Iris pigment epithelial cell (primary cell): ENCODE measurements at regions not wholly inside any gene's neighbourhood (a gene's known extent, or its start where the extent isn't known, plus 50 kb on each side); places are given as distances from the start of the nearest gene placed in this dataset.
"Not testable (repeated sequence)": the region's sequence is repeated elsewhere in the genome, so short reads cannot be mapped to it uniquely, and the experiment has no call there.

Experiments used
- DNase-seq: peaks from one replicate; pipeline ENCODE4 v3.0.0-alpha.2; 2011; ENCODE audit warnings: low read depth

GRCh38 chr10:81576336-81576735 lies 298.7 kb upstream of the NRG3 start:
- no peak for DNase-seq

DNA sequence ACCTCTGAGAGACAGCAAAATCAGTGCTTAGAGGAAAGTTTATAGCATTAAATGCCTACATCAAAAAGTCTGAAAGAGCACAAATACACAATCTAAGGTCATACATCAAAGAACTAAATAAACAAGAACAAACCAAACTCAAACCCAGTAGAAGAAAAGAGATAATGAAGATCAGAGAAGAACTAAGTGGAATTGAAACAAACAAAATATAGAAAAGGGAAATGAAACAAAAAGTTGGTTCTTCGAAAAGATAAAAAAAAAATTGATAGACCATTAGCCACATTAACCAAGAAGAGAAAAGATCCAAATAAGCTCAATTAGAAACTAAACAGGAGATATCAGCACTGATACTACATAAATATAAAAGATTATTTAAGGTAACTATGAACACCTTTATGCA lies 280.0 kb upstream of the NRG3 start:
- no peak for DNase-seq

GRCh38 chr10:81600185-81600584 lies 274.8 kb upstream of the NRG3 start:
- peak; percentile 17 for DNase-seq

DNA sequence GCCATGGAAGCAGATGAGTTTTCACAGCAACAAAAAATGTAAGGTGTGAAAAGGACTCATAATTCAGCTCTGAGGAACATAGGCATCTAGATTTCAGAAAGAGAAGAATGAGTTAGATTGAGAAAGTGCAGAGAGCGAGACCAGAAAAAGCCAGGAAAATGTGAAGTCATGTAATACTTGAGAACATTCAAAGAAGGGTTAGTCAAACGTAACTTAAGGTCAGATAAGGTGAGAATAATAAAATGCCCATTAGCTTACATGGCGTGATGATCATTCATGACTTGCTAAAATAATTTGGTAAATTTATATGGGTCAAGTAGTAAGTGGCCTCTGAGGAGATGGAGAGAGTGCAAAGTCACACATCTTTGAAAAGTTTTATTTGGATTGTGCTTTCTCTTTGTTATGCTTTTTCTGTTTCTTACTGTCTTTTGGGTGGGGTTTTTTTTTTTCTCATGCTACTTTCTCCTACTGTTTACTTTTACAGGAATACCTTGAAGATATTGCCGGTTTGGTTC lies 271.8 kb upstream of the NRG3 start:
- DNase-seq = no peak

DNA sequence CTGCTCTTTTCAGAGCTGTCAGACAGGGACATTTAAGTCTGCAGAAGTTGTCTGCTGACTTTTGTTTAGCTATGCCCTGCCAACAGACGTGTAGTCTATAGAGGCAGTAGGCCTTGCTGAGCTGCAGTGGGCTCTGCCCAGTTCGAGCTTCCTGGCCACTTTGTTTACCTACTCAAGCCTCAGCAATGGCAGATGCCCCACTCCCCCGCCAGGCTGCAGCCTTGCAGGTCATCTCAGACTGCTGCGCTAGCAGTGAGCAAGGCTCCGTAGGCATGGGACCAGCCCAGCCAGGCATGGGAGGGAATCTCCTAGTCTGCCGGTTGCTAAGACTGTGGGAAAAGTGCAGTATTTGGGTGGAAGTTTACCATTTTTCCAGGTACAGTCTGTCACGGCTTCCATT lies 230.5 kb upstream of the NRG3 start:
- not testable (repeated sequence) for DNase-seq

DNA sequence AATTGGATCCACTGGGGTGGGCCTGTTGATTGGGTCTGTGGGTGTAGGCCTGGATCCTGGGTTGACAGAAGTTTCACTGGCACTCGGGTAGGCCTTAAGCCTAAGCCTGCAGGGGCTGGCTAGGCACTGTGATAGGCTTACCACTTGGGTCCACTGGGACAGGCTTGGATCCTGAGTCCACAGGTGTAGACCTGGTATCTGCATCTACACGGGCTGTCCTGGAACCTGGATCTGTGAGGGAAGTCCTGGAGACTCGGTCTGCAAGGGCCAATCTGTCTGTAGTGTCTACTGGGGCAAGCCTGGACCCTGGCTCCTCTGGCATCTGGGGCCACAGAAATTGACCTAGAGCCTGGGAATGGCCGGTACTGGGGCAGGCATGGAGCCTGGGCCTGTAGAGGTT lies 219.0 kb upstream of the NRG3 start:
- DNase-seq = no peak

DNA sequence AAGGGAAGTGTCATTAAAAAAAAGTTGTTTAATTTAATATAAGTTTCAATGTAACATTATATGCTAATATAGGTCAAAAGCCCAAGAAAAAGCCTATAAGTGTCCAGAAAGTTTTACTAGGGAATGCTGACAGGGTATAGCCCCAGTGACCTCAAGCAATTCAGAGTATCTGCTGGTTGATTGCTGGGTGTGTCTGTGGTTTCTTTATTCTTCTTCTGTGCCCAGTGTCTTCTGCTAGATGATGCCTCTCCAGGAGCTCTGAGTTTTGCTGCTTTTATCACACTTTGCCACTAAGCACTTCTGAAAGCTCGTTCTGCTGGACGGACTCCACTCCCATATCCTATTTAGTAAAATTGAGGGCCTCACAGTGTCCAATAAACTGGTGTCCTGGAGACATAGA lies 212.2 kb upstream of the NRG3 start:
- no peak for DNase-seq

DNA sequence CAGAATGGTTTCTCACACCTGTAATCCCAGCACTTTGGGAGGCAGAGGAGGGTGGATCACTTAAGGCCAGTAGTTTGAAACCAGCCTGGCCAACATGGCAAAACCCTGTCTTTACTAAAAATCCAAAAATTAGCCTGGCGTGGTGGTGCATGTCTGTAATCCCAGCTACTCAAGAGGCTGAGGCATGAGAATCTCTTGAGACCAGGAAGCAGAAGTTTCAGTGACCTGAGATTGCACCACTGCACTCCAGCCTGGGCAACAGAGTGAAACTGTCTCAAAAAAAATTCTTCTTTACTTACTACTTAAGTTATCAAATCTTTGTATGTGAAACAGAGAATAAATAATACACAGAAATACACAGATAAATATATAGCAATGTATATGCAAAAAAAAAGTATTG lies 210.2 kb upstream of the NRG3 start:
- DNase-seq = not testable (repeated sequence)

DNA sequence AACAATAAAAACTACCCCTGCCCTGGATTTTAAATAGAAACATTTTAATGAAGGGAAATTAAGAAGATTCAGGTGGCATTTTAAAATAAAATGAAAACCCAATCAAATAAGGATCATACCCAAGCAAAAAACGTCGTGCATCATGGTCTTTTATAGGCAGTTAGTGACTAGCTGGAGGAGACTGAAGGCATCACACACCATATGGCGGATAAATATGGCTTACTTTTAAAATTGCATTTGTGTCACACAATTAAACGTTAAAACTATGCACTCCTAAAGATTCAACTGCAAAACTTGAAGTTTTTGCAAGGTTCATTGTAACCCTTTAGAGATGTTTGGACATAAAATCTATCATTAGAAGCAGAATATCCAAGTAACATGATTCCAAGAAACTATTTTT lies 200.1 kb upstream of the NRG3 start:
- DNase-seq = no peak

DNA sequence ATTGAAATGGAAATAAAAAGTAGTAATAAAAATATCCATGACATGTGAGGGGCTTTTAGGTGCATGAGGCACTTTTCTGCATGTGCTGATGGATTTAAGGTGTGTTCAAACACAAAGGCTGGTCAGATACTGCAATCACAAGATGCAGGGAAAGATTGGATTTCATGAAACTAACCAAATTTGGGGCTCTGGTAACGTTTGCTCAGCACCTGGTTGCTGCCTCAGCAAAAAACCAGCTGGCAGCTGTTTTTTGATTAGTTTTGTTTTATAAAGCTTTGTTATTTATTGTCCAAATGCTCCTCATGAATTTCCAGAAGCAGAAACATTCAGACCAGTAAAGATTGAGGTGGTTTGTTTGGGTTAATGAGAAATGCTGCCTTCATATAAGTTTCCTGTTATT lies 195.7 kb upstream of the NRG3 start:
- DNase-seq = no peak

GRCh38 chr10:81680359-81680758 lies 194.6 kb upstream of the NRG3 start:
- no peak for DNase-seq

GRCh38 chr10:81688459-81688858 lies 186.5 kb upstream of the NRG3 start:
- no peak for DNase-seq

DNA sequence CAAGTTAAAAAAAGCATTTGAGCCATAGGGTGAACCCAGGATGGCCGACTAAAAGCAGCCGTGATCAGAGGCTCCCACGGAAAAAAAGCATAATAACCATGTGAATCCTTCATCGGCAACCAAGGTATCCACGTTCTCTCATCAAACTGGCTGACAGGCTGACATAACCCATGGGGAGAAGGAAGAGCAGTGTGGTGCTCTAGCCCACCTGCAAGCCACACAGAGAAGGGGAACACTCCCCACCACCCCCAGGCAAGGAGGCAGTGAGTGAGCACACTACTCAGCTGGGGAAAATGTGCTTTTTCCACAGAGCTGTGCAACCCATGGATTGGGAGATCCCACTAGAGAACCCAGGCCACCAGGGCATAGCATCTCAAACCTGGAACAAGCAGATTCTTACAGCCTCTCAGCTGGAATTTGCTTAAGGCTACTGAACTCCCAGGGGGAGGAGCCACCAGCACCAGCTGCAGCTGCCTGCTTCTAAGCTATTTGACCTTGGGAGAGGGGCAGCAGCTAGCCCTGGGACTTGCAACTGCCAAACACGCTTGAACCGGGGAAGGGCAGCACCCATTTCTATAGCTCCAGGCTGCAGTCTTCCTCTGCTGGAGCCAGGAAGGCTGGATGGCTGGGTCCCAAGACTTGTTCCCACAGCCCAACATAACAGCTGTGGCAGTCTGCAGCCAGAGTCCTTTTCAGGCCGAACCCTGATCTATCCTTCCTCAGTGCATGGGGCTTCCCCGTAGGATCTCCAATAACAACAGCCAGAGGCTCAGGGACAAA lies 178.2 kb upstream of the NRG3 start:
- DNase-seq = no peak

GRCh38 chr10:81704596-81704995 lies 170.4 kb upstream of the NRG3 start:
- no peak for DNase-seq

- no peak for DNase-seq
These were observed 166.6 kb upstream of the NRG3 start for GRCh38 chr10:81708416-81708815.

DNA sequence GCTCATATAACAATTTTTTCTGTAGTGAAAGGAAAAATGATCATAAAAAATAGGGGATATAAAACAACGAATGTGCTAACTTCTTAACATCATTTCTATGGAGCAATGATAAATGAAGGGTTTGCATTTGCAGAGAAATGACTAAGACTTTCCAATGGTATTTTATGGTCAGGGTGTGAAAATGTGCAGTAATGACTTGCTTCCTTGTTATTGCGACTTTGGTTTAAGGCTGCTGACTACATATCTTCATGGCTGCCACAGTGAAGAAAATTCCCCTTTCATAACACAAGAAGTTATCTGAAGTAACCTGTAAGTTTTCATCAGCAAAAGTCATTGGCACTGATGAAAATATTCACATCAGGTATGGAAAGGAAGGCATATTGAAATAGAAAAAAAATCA lies 166.1 kb upstream of the NRG3 start:
- DNase-seq = no peak

- no peak for DNase-seq
These were observed 152.6 kb upstream of the NRG3 start for GRCh38 chr10:81722399-81722798.

GRCh38 chr10:81724431-81724830 lies 150.6 kb upstream of the NRG3 start:
- DNase-seq = no peak

DNA sequence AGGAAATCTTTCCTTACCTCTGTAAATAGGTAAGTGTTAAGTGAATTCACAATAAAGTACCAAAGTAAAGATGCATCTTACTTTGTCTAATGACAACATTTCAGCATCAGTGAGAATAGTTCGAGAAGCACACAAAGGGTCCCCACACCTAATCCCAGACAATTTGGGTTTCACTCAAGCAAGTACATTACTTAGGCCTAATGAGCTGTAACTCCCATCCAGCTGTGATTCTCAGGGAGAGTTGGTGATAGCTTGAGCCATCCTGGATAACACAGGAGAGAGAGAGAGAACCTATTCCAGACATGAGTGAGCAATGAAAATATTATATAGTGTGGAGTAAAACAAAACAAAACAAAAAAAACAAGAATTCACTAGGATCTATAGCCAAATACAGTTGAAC lies 149.1 kb upstream of the NRG3 start:
- DNase-seq = no peak

DNA sequence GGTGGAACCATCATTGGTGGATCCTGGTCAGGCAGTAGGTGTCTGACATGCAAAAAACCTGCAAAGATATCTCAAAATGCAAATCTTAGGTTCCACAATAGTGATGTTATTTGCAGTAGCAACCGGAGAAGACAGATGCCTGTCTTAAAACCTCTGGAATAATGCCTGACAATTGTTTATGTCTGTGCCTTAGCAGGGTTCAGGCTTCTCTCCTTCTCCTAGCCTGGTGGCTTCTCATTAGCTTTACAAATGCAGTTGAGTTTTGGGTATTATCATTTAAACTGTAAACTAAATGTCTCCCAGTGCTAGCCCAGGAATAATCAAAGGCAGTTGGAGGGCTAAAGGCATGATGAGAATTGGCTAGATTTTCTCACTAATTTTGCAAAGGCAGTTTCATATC lies 146.3 kb upstream of the NRG3 start:
- no peak for DNase-seq

DNA sequence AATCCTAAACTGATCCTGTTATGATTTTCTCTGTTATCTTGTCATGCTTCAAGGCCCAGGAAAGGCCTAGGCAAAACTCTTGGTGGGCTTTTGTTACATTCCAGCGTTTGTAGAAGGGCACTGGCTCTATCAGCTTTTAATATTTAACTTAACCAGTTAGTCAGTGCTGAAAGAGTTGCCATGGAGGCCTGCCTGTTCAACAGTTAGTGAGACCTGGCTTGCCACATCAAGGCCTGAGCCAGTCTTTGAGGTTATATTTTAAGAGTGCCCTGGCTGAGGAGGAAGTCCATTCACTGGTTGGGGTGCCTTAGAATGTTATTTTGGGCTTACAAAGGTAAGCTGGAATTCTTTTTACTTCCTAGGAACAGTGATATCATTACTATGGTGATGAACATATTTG lies 144.1 kb upstream of the NRG3 start:
- DNase-seq = no peak

- no peak for DNase-seq
These were observed 141.5 kb upstream of the NRG3 start for GRCh38 chr10:81733542-81733941.

- DNase-seq = not testable (repeated sequence)
These were observed 139.8 kb upstream of the NRG3 start for GRCh38 chr10:81735167-81735566.

DNA sequence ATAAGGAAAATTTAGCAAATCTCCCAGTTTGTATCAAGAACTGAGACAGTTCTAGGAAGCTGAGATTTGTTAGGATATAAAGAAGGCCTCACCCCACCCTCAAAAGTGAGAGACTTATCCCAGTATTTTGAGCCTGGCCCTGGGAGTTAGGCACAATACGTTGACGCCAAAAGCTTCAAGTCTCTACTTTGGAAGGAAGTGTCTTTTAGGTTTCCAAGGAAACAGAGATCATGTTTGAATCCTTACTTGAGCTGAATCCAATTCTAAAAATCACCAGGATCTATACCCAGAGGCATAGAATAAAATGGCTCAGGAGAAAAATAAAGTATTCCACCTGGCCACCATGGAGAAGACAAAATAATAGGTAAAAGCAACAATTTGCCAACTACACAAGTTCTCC lies 115.9 kb upstream of the NRG3 start:
- no peak for DNase-seq
